Testis (tissue), 2 donors: ENCODE measurements at regions not wholly inside any gene's neighbourhood (a gene's known extent, or its start where the extent isn't known, plus 50 kb on each side); places are given as distances from the start of the nearest gene placed in this dataset.

ENCODE experiments used
- CTCF ChIP-seq, 3 experiments: fragments of 450-650 bp in 2 of 3; fragments of 200-600 bp in 1 of 3; sonication (generic) in 1 of 3; IDR thresholded peaks; one replicate each; pipeline ENCODE4 v1.5.1; 2016 to 2019; ENCODE audit warnings: antibody characterized with exemption in 3 of 3, mild to moderate bottlenecking in 2 of 3, moderate library complexity in 1 of 3
- POLR2A ChIP-seq: fragments of 450-650 bp; IDR thresholded peaks from one replicate; pipeline ENCODE4 v1.6.1; 2017; ENCODE audit warnings: antibody characterized with exemption, mild to moderate bottlenecking, moderate library complexity

- TF ChIP-seq CTCF (IDR thresholded peaks at IDR 0.05) (no peak), POLR2A (no peak)
Observed at GRCh38 chr6:150495126-150495525, 104.6 kb upstream of the PLEKHG1 start.
